Nucleus accumbens (tissue), 56 donors: ENCODE measurements at regions not wholly inside any gene's neighbourhood (a gene's known extent, or its start where the extent isn't known, plus 50 kb on each side); places are given as distances from the start of the nearest gene placed in this dataset.

Source experiments
- DNase-seq, 56 donors: peaks; one replicate each; lab custom pipeline; 2025; lab: John Stamatoyannopoulos, UW

DNA sequence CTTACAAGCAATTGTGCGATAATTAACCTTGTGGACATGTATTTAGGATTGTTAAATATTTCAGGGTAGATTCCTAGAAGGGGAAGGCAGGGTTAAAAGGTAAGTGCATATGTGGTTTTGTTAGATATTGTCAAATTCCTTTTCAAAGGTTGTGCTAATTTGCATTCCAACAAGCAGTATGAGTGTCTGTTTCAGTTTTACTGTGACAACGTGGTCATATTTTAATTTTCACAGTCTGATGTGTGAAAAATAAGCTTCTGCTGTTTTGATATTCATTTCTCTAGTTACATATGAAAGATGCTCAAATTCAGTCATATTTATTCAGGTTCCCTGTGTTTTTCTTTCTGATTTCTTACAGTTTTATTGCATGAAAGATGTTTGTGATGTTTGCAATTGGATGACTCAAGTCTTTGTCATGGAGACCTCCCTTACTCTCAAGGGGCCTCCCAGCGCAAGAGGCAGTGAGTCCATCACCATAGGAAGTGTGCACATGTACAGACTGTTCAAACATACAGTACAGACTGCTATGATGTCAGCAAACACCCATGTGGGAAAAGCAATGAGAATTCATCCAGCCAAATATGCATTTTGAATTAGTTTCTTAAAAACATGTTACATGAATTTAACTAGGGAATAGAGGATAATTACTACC is 310.8 kb downstream of the GALR1 start:
- no peak for DNase-seq

DNA sequence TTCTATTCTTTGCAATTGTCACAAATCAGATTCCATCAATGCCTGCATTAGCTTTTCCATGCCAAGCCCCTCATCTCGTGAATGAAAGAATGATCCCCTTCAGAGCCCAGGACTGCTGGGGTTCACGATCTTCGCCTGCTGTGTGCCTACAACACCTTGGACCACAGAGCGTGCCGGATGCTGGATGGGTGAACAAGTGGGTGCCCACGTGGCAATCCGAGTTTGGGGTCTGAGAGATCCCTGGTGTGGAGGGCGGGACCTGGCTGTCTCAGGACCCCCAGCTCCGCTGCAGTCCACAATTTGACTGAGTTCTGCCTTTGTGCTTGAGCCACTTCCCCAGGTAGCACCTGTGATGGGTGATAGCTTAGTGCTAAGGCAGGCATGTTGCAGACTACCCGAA is 317.0 kb downstream of the GALR1 start:
- no peak for DNase-seq

DNA sequence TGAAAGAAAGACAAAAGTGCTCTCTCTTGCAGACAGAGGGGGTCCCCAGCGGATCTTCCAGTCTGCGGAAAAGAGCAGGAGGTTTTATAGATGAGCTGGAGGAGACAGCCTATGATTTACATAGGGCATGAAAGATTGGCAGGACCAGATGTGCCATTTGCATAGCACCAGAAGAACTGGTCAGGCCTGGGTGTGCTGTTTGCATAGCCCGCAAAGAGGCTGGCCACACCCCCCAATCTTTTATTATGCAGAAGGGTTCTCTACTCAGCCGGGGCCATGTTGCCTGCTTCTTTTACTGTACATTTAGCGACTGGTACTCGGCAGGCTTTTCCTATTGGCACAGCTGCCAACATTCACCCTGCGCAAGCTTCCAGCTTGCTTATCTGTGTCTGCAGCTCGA is 317.6 kb downstream of the GALR1 start:
- DNase-seq, result no peak

DNA sequence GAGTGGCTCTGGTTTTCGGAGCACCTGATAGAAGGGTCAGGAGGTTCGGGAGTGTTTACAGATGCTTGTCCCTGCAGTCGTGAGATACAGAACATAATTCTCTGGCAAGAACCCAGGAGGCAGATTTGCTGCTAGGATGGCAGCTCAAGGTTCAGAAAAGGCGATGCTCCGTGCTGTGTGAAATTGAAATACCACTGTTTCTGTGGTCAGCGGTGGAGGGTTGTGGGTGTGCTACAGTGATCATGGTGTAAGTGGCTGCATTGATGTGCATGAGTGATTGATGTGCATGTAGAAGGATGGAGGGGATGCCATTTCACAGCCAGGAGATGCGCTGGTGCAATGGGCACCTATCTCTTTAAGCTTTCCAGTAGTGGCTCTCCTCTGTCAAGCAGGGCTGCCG is 322.1 kb downstream of the GALR1 start:
- DNase-seq, result no peak

DNA sequence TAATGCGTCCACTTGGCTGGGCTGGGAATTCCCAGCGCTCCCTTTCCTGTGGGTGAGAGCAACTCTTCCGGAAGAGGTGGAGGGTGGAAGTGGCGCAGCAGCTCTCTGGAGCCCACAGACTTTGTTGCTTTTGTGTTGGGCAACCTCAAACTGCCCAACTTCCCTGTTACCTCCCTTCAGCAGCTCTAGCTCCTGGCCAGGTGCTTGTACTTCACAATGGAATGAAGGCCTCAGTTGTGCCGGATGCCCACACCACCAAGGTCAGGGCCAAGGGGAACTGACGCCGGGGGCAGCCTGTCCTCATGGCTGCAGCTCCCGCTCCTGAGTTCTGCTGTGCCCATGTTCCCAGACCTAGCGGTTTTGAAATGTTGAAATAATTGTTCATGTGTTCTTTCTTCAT is 322.9 kb downstream of the GALR1 start:
- no peak for DNase-seq

DNA sequence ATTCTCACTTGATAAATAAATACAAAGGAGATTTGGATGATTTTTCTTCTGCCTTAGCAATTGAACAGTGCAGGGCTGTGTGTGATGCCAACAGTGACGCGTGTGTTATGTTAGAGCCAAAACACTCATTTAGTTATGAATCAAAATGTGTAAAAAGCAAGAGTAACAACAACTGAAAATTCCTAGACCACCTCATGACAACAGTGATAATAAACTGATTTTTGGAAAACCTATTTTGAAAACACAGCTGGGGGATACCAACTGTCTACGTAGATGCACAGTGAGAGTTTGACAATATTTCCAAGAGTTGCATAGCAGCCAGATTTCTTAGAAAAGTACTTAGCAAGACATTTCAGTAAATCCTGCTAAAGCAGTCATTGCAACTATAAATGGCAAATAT is 323.9 kb downstream of the GALR1 start:
- no peak for DNase-seq

DNA sequence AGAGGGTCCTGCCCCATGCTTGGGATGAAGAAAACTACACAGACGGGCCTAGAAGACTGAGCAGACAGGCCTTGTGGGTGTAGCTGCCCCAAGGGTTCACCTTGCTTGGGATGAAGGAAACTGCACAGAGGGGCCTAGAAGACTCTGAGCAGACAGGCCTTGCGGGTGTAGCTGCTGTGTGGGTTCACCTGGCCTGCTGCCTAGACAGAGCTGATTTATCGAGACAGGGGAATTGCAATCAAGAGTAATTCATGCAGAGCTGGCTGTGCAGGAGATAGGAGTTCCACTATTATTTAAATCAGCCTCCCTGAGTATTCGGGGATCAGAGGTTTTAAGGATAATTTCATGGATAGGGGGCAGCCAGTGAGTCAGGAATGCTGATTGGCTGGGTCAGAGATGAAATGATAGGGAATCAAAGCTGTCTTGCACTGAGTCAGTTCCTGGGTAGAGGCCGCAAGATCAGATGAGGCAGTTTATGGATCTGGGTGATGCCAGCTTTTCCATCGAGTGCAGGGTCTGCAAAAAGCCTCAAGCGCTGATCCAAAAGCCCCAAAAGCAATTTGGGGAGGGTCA is 341.4 kb downstream of the GALR1 start:
- no peak for DNase-seq

DNA sequence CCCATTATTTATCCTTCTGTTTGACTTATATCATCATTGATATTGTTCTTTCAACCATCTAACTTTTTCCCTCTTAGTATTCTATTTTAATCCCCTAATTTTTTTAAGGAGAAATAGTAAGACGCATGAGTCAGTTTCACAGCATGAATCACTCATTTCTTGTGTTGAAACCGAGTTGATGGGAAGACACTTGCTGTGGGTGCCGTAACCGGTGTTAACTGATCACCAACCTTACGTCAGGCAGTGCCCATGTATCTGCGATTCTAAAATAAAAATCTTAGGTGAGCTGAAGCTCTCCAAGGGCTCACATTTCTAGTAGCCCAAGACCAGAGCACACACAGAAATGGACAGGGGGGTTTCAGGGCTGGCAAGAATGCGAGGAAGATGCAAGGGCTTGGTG is 348.1 kb downstream of the GALR1 start:
- DNase-seq, result peak in 4 of 56 donors; percentile 3 to 34 (median 24)

DNA sequence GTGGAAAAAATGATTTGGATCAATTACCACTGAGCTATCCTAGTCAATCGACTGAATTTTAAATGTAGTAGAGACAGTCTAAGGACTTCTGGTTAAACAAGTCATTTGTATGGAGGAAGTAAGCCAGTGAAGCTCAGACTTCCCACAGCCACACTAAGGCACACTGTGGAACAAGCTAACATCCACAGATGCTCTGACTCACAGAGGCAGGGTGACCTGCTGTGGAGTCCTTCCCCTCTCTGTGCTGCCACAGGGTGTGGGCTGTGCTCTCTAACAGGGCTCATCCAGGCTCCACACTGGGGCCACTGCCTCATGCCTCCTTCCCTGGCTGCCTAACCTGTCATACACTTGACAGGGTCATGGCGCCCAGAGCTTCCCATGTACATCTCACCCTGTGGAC is 351.0 kb downstream of the GALR1 start:
- DNase-seq, result no peak

DNA sequence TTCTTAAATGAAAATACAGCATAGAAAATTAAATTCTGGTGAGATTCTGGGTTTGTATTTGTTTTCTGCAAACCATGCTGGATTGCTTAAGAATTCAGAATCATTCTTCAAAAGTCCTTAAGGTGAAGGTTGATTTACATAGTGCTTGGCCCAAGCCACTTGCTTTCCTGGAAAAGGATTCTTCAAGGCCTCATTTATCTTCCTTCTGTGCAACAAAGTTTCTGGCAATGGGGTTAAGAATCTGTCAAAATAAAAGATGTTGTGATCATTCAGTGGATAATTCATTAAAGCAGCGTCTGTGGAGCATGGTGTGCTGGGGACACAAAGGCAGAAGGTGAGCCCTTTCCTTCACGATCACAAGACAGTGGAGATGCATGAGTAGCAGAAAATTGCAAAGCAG is 351.9 kb downstream of the GALR1 start:
- no peak for DNase-seq

DNA sequence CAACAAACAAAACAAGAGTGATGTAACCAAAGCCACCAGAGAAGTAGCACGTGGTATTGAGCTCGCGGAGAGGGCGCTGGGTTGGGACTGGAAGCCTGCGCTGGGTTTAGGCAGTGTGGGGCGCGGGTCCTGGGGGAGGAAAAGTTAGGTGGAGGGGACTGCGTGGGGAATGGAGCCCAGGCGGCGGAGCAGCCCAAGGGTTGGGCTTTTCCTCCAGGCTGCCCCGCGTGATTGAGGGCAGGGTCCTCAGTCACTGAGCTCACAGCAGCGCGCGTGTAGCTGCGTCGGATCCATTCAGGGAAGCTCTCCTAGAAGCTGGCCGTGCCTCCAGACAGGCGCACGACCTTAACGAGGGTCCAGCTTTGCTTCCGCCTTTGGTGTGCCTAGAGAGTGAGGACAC is 357.4 kb downstream of the GALR1 start:
- no peak for DNase-seq

DNA sequence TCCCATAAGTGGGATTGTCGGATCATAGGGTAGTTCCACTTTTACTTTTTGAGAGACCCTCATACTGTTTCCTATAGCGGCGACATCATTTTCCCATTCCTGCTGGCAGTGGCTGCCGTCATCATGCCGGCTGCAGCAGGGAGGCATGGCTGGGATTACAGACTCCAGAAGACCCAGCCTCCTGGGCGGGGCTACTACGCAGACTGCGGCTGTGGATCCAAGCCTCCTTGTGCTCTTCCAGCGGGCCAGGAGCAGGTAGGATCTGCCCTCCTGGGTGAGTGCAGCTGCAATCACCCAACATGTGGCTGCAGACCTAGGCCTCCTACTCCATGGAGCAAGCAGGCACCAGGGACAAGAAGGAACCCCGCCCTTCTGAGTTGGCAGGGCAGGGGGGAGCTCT is 359.2 kb downstream of the GALR1 start:
- no peak for DNase-seq

DNA sequence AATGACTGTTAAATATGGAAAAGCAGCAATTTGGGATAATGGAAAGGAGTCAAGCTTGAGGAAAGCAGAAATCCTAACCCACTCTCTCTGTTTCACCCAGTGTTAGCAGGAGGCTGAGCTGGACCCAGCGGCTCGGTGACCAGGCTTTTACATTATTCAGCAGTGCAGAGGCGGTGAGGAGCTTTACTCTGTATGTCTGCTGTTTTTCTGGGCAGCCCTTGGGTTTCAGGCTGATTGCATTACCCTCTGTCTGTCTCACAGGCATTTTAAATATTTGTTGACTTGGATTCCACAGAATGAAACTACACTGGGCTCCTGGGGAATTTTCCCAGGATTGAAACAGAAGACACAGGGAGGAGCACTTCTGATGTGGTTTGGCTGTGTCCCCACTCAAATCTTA is 368.0 kb downstream of the GALR1 start:
- no peak for DNase-seq

DNA sequence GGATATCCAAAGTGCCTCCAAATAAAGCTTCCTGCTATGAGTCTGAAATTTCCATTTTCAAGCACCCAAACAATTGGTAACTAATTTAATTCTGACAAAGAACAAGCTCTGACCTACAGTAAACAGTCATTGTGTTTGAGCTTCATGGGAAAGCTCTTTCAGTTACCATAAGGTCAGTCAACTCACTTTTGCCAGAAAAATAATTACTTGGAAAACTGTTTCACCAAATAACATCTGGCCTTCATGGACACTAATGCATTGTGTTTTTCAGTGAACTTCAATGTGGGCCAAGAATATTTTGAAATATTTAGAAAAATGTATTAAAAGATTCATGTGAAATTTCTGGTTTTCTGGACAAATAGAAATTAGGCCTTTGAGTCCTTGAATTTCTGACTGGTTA is 369.9 kb downstream of the GALR1 start:
- DNase-seq, result no peak

DNA sequence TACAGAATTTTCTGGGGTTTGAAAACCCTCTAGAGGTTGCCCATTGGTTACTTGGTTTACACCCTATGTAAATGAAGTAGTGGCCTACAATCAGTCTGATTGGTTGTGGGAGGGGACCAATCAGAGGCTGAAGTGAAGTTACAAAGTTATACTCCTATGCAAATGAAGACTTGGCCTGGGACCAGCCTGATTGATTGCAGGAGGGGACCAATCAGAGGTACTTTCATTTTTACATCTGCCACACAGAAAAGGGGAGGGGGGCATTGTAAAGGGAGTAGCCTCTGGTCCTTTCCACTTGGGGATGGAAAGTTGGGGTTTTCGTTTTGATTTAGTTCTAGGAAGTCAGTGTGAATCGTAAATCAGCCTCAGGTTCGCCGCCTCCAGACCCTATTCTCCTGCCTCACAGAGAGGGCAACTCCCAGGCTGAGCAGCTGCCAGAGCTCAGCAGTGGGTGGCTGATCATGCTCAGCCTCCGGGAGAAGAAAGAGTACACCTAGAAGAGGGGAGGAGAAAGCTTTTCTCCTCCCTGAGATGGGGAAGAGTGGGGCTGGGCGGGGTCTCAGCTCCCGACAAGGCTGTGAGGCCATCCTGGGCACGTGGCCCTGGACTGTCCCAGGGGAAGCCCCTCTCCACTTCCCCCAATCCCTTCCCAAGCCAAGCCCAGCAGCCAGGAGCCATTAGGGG is 372.5 kb downstream of the GALR1 start:
- peak in 15 of 56 donors; percentile 4 to 65 (median 43) for DNase-seq

DNA sequence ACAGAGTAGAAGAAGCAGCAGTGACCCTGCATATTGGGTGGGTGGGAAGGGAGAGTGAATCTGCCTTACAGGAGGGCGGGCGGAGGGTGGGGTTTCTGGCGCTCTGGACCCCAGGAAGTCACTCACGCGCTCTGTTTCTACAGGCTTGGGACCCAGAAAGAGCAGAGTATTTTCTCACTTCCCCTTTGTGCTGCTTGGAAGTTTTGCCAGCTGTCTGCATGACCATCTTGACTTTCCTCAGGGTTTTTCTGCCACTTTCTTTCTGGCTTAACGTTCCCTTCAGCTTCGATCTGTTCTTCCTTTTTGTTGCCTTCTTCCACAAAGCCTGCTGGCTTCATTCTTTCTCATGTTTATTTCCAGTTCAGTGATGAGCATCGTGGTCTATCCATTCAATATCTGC is 383.1 kb downstream of the GALR1 start:
- DNase-seq, result no peak

DNA sequence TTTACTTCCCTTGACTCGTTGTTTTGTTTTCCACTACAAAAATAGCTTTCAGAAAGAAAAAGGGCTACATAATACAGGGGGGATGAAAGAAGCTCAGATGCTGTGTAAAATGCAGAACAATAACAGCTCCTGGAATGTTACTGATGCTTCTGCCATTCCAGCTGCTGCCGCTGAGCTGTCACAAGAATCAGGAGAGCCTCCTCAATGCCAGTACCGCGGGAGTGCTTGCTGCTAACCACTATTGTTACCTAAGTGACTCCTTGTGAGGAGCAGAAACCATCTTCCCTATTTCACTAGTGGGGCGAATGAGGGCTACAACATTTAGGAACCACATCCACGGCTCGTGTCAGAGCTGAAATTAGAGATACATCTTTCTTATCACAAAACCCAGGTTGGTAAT is 384.8 kb downstream of the GALR1 start:
- peak in 1 of 56 donors; percentile 42 for DNase-seq

DNA sequence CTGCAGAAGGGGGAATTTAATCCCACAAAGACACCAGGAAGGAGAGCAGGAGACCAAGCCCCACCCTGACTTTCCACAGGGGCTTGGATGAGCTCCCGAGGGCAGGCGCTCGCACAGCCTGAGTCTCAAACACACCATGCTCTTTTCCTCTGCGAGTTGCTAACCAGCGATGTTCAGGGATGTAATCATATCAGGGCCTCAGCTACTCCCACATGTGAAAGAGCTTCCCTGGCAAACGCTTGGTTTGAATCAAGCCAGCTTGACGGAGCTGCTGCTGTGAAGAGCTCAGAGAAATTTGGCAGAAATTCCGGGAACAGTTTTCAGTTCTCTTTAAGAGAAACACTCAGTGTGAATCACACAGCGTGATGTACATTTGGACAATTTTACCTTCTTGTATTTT is 385.8 kb downstream of the GALR1 start:
- DNase-seq, result peak in 31 of 56 donors; percentile 10 to 72 (median 31)

DNA sequence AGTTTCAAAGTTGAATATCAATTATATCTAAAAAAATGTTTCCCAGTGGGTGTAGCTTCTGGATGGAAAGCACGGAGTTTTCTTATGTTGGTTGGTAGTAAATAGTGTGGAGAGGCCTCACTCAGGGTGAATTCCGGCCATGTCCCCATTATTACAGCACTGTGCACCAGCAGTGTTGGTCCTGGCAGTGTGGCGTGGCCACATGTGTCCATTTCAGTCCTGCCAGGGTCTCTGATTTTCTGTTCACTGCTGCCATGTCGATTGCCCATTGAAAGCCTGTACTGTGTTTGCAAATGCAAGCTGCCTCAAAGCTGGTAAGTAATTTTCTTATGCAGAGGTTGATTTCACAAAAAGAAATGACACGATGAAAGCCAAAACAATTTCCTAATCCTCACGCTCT is 386.2 kb downstream of the GALR1 start:
- peak in 1 of 56 donors; percentile 18 for DNase-seq

DNA sequence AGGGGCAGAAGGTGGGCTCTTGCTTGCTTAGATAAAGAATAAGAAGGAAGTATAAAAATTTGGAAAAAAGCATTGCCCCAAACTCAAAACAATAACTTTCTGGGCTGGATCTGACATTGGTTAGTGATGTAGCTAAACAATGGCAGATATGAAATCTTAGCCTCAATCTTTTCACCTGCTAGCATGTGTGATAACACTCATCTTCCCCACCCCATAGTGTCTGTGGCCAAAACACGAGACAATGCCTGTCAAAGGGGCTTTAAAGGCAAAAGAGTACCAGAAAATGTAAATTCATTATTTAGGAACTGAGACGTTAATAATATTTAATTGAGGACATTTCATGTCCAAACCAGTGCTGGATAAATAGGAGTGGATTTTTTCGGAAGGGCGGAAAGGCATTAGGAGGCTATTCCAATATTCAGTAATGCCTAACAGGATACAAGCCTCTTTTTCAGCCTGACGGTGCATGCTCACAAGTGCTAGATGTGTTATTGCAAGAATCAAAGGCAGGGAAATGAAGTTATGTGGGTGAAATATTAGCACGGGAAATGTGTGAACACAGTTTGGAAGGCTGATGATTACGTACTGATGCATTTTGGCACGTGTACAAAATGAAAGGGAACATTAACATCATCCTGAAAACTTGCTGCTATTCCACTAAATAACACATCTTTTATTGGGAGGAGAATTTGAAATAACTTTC is 395.7 kb downstream of the GALR1 start:
- no peak for DNase-seq

DNA sequence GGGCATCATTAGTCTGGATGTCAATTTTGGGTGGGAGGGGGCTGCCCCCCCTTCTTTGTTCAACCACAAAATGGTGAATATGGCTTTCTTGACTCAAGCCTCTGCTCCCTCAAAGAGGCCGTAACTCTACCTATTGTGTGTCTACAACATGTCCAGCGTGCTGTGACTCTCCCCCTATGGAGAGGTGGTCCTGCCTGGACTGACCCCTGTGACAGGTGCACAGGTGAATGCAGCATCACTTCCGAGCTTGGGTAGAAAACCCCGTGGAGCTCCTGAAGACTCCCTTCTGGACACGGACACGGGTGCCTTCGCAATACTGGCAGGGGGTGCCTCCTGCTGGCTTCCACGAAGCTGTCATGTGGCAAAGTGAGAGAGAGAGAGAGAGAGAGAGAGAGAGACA is 397.8 kb downstream of the GALR1 start:
- DNase-seq, result no peak

DNA sequence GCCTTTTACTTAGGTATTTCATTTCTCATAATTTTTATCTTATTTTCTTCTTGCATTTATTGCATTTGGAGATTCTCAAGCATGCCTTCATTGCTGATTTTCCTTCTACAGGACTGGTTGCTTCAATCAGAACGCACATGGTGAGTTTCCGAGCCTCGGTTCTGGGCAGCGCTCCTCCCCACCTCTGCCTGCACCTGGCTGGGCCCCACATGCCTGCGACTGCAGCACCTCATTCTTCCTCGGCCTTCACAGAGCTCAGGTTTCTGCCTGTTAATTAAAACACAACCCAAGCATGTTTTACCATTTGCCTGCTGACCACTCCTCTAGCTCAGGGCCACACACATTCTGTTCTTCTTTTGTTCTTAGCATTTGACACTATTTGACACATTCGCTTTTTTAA is 398.8 kb downstream of the GALR1 start:
- DNase-seq, result no peak
